GM11168 (cell line): ENCODE measurements at regions not wholly inside any gene's neighbourhood (a gene's known extent, or its start where the extent isn't known, plus 50 kb on each side); places are given as distances from the start of the nearest gene placed in this dataset.

ENCODE experiments used
- in situ Hi-C: fragments of 300-500 bp; cut with MboI; formaldehyde crosslinking; loops from one replicate; pipeline ENCODE4 v1.12.0; 2022; ENCODE audit warnings: low sequenced_read_pairs; ENCODE audit not compliant: unreplicated experiment

GRCh38 chr14:65241125-65241752, 138.9 kb upstream of the MAX start:
- in situ Hi-C loops: no loop called here

GRCh38 chr14:65242732-65243134, 140.4 kb upstream of the MAX start:
- in situ Hi-C loops: no loop called here

- in situ Hi-C loops: no loop called here
Measured at GRCh38 chr14:65243766-65244442, 141.6 kb upstream of the MAX start.

- in situ Hi-C loops: loop anchor here (25.0 kb wide), 1 partner anchor 363 kb away; no protein-coding TSS in a partner anchor
Measured at GRCh38 chr14:65249471-65250161, 147.3 kb upstream of the MAX start.

- in situ Hi-C loops: loop anchor here (25.0 kb wide), 1 partner anchor 362 kb away; no protein-coding TSS in a partner anchor
Measured at GRCh38 chr14:65250162-65250495, 147.8 kb upstream of the MAX start.

- in situ Hi-C loops: loop anchor here (25.0 kb wide), 1 partner anchor 361 kb away; no protein-coding TSS in a partner anchor
Measured at GRCh38 chr14:65251213-65251612, 148.9 kb upstream of the MAX start.

- in situ Hi-C loops: loop anchor here (25.0 kb wide), 1 partner anchor 360 kb away; no protein-coding TSS in a partner anchor
Measured at GRCh38 chr14:65252482-65253255, 150.4 kb upstream of the MAX start.

GRCh38 chr14:65255029-65255545, 152.8 kb upstream of the MAX start:
- in situ Hi-C loops: loop anchor here (25.0 kb wide), 1 partner anchor 357 kb away; no protein-coding TSS in a partner anchor

GRCh38 chr14:65255583-65256461, 153.5 kb upstream of the MAX start:
- in situ Hi-C loops: loop anchor here (25.0 kb wide), 1 partner anchor 356 kb away; no protein-coding TSS in a partner anchor

GRCh38 chr14:65256714-65257113, 154.4 kb upstream of the MAX start:
- in situ Hi-C loops: loop anchor here (25.0 kb wide), 1 partner anchor 356 kb away; no protein-coding TSS in a partner anchor

GRCh38 chr14:65257425-65257824, 155.1 kb upstream of the FUT8 start:
- in situ Hi-C loops: loop anchor here (25.0 kb wide), 1 partner anchor 355 kb away; no protein-coding TSS in a partner anchor

GRCh38 chr14:65258391-65258790, 154.1 kb upstream of the FUT8 start:
- in situ Hi-C loops: loop anchor here (25.0 kb wide), 1 partner anchor 354 kb away; no protein-coding TSS in a partner anchor

- in situ Hi-C loops: loop anchor here (25.0 kb wide), 1 partner anchor 353 kb away; no protein-coding TSS in a partner anchor
Measured at GRCh38 chr14:65259000-65259399, 153.5 kb upstream of the FUT8 start.

- in situ Hi-C loops: loop anchor here (25.0 kb wide), 1 partner anchor 352 kb away; no protein-coding TSS in a partner anchor
Measured at GRCh38 chr14:65260786-65261185, 151.7 kb upstream of the FUT8 start.

GRCh38 chr14:65261425-65261920, 151.1 kb upstream of the FUT8 start:
- in situ Hi-C loops: loop anchor here (25.0 kb wide), 1 partner anchor 351 kb away; no protein-coding TSS in a partner anchor

GRCh38 chr14:65261946-65262345, 150.6 kb upstream of the FUT8 start:
- in situ Hi-C loops: loop anchor here (25.0 kb wide), 1 partner anchor 350 kb away; no protein-coding TSS in a partner anchor

- in situ Hi-C loops: loop anchor here (25.0 kb wide), 1 partner anchor 349 kb away; no protein-coding TSS in a partner anchor
Measured at GRCh38 chr14:65263177-65263788, 149.2 kb upstream of the FUT8 start.

- in situ Hi-C loops: loop anchor here (25.0 kb wide), 1 partner anchor 344 kb away; no protein-coding TSS in a partner anchor
Measured at GRCh38 chr14:65267856-65268255, 144.7 kb upstream of the FUT8 start.
